Hepatocyte (in vitro differentiated cells): ENCODE measurements at regions not wholly inside any gene's neighbourhood (a gene's known extent, or its start where the extent isn't known, plus 50 kb on each side); places are given as distances from the start of the nearest gene placed in this dataset.

Experiments used
- EZH2 ChIP-seq: fragments of 200-600 bp; sonication (generic); IDR thresholded peaks from 2 replicates; pipeline ENCODE4 v1.6.1; 2016; ENCODE audit warnings: antibody characterized with exemption, mild to moderate bottlenecking, borderline replicate concordance
- EZH2phosphoT487 ChIP-seq: fragments of 200-600 bp; sonication (generic); IDR thresholded peaks from one replicate; pipeline ENCODE4 v1.6.1; 2018; ENCODE audit warnings: antibody characterized with exemption, mild to moderate bottlenecking, low read depth, moderate library complexity; ENCODE audit not compliant: unreplicated experiment, severe bottlenecking
- TF ChIP-seq, protein P1 (sequence below): fragments of 200-600 bp; sonication (generic); IDR thresholded peaks from 2 replicates; pipeline ENCODE4 v1.5.1; 2016; ENCODE audit warnings: antibody characterized with exemption, mild to moderate bottlenecking; ENCODE audit not compliant: poor library complexity

DNA sequence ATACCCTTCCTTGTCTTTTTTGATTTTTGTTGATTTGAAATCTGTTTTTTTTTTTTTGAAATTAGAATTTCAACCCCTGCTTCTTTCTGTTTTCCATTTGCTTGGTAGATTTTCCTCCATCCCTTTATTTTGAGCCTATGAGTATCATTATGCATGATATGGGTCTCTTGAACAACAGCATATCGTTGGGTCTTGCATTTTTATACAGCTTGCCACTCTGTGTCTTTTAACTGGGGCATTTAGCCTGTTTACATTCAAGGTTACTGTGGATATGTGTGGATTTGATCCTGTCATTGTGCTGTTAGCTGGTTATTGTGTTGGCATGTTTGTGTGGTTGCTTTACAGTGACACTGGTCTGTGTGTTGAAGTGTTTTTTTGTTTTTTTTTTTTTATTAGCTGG, 99.7 kb upstream of the P3H2 start:
- TF ChIP-seq, protein P1, sequence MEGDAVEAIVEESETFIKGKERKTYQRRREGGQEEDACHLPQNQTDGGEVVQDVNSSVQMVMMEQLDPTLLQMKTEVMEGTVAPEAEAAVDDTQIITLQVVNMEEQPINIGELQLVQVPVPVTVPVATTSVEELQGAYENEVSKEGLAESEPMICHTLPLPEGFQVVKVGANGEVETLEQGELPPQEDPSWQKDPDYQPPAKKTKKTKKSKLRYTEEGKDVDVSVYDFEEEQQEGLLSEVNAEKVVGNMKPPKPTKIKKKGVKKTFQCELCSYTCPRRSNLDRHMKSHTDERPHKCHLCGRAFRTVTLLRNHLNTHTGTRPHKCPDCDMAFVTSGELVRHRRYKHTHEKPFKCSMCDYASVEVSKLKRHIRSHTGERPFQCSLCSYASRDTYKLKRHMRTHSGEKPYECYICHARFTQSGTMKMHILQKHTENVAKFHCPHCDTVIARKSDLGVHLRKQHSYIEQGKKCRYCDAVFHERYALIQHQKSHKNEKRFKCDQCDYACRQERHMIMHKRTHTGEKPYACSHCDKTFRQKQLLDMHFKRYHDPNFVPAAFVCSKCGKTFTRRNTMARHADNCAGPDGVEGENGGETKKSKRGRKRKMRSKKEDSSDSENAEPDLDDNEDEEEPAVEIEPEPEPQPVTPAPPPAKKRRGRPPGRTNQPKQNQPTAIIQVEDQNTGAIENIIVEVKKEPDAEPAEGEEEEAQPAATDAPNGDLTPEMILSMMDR, result no peak
- TF ChIP-seq EZH2, result no peak
- no peak for TF ChIP-seq EZH2phosphoT487
